ENCODE measurements at regions not wholly inside any gene's neighbourhood (a gene's known extent, or its start where the extent isn't known, plus 50 kb on each side); places are given as distances from the start of the nearest gene placed in this dataset.

DNA sequence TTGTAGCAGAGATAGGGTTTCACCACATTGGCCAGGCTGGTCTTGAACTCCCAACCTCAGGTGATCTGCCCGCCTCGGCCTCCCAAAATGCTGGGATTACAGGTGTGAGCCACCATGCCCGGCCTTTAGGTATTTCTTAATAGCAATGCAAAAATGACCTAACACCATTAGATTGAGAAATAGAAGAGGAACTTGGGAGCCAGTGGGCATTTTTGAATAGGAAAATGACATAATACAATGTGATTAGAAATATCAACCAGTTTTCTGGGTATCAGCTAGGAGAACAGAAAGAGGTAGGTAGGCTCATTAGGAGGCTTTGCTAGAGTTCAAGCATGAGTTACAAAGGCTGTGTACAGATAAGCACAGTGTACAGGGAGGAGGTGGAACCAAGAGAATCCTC lies 101.8 kb upstream of the TBC1D5 start:
- no peaks in the 10 kb centered on the region for H3K36me3 Mint-ChIP-seq (ENCODE audit: low read depth)
- no peaks in the 10 kb centered on the region for H3K9me3 Mint-ChIP-seq
- peaks cover 9% of the 10 kb centered on the region for H3K27me3 Mint-ChIP-seq (ENCODE audit: low read depth)
- DNase-seq (ENCODE audit: low spot score) = no peak
- H3K4me3 Mint-ChIP-seq (ENCODE audit: low read depth) = no peak overlapping the region
- intact Hi-C loops (cut with micrococcal nuclease) = no loop called here
- H3K27ac Mint-ChIP-seq = no peak overlapping the region
- H3K4me1 Mint-ChIP-seq (ENCODE audit: low read depth) = no peaks in the 10 kb centered on the region

DNA sequence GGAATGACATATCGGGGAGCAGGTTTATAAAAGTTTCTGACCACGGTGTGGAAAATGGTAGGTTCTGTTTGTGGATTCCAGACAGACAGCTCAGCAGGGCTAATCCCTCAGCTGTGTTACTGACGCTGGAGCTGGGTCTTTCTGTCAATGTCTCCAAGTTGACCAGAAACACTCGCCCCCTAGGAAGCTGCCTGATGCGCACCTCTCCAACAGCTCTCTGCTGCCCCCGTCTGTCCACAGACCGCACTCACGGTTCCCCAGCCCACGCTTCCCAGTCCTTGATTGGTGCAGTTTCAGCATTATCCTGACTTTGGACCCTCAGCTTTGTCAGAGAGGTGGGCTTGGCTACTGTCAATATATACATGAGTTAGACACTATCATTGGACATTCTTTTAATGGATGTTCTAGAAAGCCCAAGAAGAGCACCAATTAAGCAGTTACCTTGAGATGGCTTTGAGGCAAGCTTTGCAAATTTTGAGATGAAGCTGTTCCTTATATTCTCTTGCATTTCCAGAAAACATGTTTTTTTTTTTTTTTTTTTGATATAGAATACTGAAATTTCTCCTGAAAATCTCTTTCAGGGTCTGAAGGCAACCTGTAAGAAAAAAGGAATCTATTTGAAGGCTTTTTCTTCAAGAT lies 98.9 kb upstream of the TBC1D5 start:
- intact Hi-C loops (cut with micrococcal nuclease) = loop anchor here (1.0 to 2.0 kb wide), 3 partner anchors 197 to 582 kb away; no protein-coding TSS in a partner anchor
- H3K27ac Mint-ChIP-seq = no peak overlapping the region
- no peaks in the 10 kb centered on the region for H3K4me1 Mint-ChIP-seq (ENCODE audit: low read depth)
- no peaks in the 10 kb centered on the region for H3K36me3 Mint-ChIP-seq (ENCODE audit: low read depth)
- no peaks in the 10 kb centered on the region for H3K9me3 Mint-ChIP-seq
- peak; percentile 52 for DNase-seq (ENCODE audit: low spot score)
- H3K27me3 Mint-ChIP-seq (ENCODE audit: low read depth) = peaks cover 5% of the 10 kb centered on the region
- no peak overlapping the region for H3K4me3 Mint-ChIP-seq (ENCODE audit: low read depth)

DNA sequence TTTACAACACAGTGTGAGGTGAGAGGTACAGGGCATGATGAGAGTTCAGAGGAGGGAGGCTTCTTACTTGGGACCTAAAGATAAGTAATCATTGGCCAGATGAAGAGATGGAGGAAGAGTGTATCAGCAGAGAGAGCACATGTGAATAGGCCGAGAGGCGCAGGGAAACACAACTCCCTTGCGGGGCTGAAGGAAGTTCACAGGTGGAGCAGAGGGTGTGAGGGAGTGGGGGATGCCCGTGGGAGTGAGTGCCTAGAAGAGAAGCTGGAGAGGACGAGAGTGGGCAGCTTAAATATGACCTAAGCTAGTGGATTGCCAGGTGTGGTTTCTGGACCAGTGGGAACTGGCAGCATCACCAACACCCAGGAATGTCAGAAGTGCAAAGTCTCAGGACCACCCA lies 98.2 kb upstream of the TBC1D5 start:
- no peaks in the 10 kb centered on the region for H3K9me3 Mint-ChIP-seq
- no peaks in the 10 kb centered on the region for H3K36me3 Mint-ChIP-seq (ENCODE audit: low read depth)

DNA sequence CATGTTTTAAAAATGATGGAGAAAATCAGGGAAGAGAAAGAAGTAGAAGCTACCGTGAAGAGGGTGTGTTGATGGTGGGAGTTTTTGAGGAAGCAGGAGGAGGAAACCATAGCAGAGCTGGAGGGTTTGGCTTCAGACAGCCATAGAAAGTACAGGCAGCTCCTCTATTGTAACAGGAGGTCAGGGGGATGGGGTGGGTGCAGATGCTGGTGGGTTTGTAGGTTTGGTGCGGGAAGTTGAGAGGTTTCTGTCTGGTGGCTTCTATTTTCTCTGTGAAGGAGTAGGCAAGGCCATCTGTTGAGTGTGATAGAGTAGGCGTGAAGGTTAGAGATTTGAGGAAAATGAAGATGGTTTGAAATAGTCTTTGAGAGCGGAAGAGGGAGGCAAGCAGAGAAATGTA lies 97.7 kb upstream of the TBC1D5 start:
- peaks cover 6% of the 10 kb centered on the region for H3K27me3 Mint-ChIP-seq (ENCODE audit: low read depth)
- no peaks in the 10 kb centered on the region for H3K9me3 Mint-ChIP-seq
- H3K4me3 Mint-ChIP-seq (ENCODE audit: low read depth) = no peak overlapping the region
- intact Hi-C loops (cut with micrococcal nuclease) = loop anchor here (2.0 kb wide), 1 partner anchor 195 kb away; no protein-coding TSS in a partner anchor
- no peaks in the 10 kb centered on the region for H3K36me3 Mint-ChIP-seq (ENCODE audit: low read depth)
- no peaks in the 10 kb centered on the region for H3K4me1 Mint-ChIP-seq (ENCODE audit: low read depth)
- DNase-seq (ENCODE audit: low spot score) = no peak
- H3K27ac Mint-ChIP-seq = no peak overlapping the region

More for the DNA sequence above, 98.2 kb upstream of the TBC1D5 start:
- Mint-ChIP-seq H3K27ac (no peak overlapping the region), H3K27me3 (ENCODE audit: low read depth) (peaks cover 6% of the 10 kb centered on the region), H3K4me1 (ENCODE audit: low read depth) (no peaks in the 10 kb centered on the region), H3K4me3 (ENCODE audit: low read depth) (no peak overlapping the region)
- intact Hi-C loops (cut with micrococcal nuclease) = loop anchor here (1.0 to 2.0 kb wide), 3 partner anchors 196 to 581 kb away; no protein-coding TSS in a partner anchor
- no peak for DNase-seq (ENCODE audit: low spot score)

GRCh38 chr3:17836919-17837318 lies 94.5 kb upstream of the TBC1D5 start:
- Mint-ChIP-seq H3K9me3 (no peaks in the 10 kb centered on the region), H3K27me3 (ENCODE audit: low read depth) (peaks cover 19% of the 10 kb centered on the region), H3K36me3 (ENCODE audit: low read depth) (no peaks in the 10 kb centered on the region), H3K4me1 (ENCODE audit: low read depth) (no peaks in the 10 kb centered on the region), H3K4me3 (ENCODE audit: low read depth) (no peak overlapping the region), H3K27ac (no peak overlapping the region)
- intact Hi-C loops (cut with micrococcal nuclease) = no loop called here
- no peak for DNase-seq (ENCODE audit: low spot score)

DNA sequence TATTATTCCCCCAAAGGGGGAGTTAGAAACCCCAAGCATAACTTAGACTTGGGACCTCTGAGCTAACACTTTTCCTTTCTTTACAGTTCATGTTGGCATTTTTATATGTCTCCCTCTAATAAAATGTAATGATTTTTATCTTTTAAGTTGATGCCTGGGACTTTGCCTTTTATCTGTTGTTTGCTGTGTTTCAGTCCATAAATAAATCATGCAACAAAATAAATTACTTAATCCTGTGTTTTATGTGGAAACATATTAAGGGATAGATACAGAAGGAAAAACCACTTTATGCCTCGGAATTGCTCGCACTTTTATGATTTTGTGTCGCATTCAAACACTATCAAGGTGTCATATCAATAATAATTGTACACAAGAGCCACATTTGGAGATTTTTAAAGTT lies 93.7 kb upstream of the TBC1D5 start:
- H3K36me3 Mint-ChIP-seq (ENCODE audit: low read depth) = no peaks in the 10 kb centered on the region
- intact Hi-C loops (cut with micrococcal nuclease) = no loop called here
- no peak overlapping the region for H3K4me3 Mint-ChIP-seq (ENCODE audit: low read depth)
- H3K27ac Mint-ChIP-seq = no peak overlapping the region
- H3K9me3 Mint-ChIP-seq = no peaks in the 10 kb centered on the region
- H3K4me1 Mint-ChIP-seq (ENCODE audit: low read depth) = no peaks in the 10 kb centered on the region
- DNase-seq (ENCODE audit: low spot score) = no peak
- H3K27me3 Mint-ChIP-seq (ENCODE audit: low read depth) = peaks cover 20% of the 10 kb centered on the region

- Mint-ChIP-seq H3K4me3 (ENCODE audit: low read depth) (no peak overlapping the region), H3K36me3 (ENCODE audit: low read depth) (no peaks in the 10 kb centered on the region), H3K27me3 (ENCODE audit: low read depth) (peaks cover 24% of the 10 kb centered on the region), H3K27ac (no peak overlapping the region), H3K4me1 (ENCODE audit: low read depth) (no peaks in the 10 kb centered on the region), H3K9me3 (no peaks in the 10 kb centered on the region)
- intact Hi-C loops (cut with micrococcal nuclease) = no loop called here
- DNase-seq (ENCODE audit: low spot score) = no peak
These were observed 91.5 kb upstream of the TBC1D5 start for GRCh38 chr3:17833786-17834559.

DNA sequence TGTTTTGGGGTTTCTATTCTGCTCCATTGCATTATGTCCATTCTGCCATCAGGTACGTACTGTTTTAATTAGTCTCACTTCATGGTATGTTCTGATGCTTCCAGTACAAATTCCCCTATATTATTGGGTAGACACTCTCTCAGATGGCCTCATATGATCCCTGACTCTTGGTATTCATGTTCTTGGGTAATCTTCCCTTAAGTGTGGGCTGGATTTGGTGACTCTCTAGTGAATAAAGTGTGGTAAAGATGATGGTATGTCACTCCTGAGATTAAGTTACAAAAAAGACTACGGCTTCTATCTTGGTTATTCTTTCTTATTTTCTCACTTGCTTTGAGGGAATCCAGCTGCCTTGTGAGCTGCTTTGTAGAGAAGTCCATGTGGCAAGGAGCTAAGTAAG lies 89.6 kb upstream of the TBC1D5 start:
- H3K27me3 Mint-ChIP-seq (ENCODE audit: low read depth) = peaks cover 26% of the 10 kb centered on the region
- H3K27ac Mint-ChIP-seq = no peak overlapping the region
- no peak overlapping the region for H3K4me3 Mint-ChIP-seq (ENCODE audit: low read depth)
- intact Hi-C loops (cut with micrococcal nuclease) = no loop called here
- H3K4me1 Mint-ChIP-seq (ENCODE audit: low read depth) = no peaks in the 10 kb centered on the region
- DNase-seq (ENCODE audit: low spot score) = no peak
- no peaks in the 10 kb centered on the region for H3K9me3 Mint-ChIP-seq
- no peaks in the 10 kb centered on the region for H3K36me3 Mint-ChIP-seq (ENCODE audit: low read depth)

DNA sequence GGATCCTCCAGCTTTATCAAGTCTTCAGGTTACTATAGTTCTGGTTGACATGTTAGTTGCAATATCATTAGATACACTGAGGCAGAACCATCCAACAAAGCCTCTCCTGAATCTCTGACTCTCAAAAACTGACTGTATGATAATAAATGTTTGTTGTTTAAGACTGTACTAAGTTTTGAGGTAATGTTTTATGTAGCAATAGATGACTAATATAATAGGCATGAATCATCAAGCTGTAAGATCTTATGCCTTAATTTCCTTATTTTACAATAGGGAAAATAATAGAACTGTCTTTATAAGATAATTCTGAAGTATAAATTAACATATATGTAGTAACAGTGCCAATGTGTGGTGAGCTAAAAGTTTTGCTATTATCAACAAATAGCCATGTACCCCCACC lies 88.9 kb upstream of the TBC1D5 start:
- Mint-ChIP-seq H3K27me3 (ENCODE audit: low read depth) (peaks cover 30% of the 10 kb centered on the region), H3K27ac (no peak overlapping the region), H3K4me3 (ENCODE audit: low read depth) (no peak overlapping the region), H3K9me3 (no peaks in the 10 kb centered on the region), H3K4me1 (ENCODE audit: low read depth) (no peaks in the 10 kb centered on the region), H3K36me3 (ENCODE audit: low read depth) (no peaks in the 10 kb centered on the region)
- intact Hi-C loops (cut with micrococcal nuclease) = no loop called here
- no peak for DNase-seq (ENCODE audit: low spot score)

DNA sequence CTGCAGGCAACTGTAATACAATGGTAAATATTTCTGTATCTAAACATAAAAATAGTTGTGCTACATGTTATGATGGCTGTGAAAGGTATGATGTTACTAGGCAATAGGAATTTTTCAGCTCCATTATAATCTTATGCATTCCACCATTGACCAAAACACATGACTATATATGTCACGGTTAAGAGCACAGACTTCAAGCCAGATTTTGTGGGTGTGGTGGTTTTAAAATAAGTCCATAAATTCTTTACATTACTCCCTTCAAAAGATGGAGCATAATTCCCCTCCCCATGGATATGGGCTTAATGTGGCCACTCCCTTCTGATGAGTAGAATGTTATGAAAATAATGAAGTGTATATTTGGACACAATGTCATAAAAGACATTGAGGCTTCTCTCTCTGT lies 88.4 kb upstream of the TBC1D5 start:
- H3K36me3 Mint-ChIP-seq (ENCODE audit: low read depth) = no peaks in the 10 kb centered on the region
- intact Hi-C loops (cut with micrococcal nuclease) = no loop called here
- H3K27me3 Mint-ChIP-seq (ENCODE audit: low read depth) = peaks cover 29% of the 10 kb centered on the region
- H3K27ac Mint-ChIP-seq = no peak overlapping the region
- DNase-seq (ENCODE audit: low spot score) = no peak
- no peak overlapping the region for H3K4me3 Mint-ChIP-seq (ENCODE audit: low read depth)
- no peaks in the 10 kb centered on the region for H3K9me3 Mint-ChIP-seq
- H3K4me1 Mint-ChIP-seq (ENCODE audit: low read depth) = no peaks in the 10 kb centered on the region

- Mint-ChIP-seq H3K9me3 (no peaks in the 10 kb centered on the region), H3K4me1 (ENCODE audit: low read depth) (no peaks in the 10 kb centered on the region), H3K27me3 (ENCODE audit: low read depth) (peaks cover 29% of the 10 kb centered on the region), H3K27ac (no peak overlapping the region), H3K4me3 (ENCODE audit: low read depth) (no peak overlapping the region), H3K36me3 (ENCODE audit: low read depth) (no peaks in the 10 kb centered on the region)
- DNase-seq (ENCODE audit: low spot score) = no peak
- intact Hi-C loops (cut with micrococcal nuclease) = no loop called here
These were observed 86.0 kb upstream of the TBC1D5 start for GRCh38 chr3:17828388-17828787.

GRCh38 chr3:17825298-17825697 lies 82.9 kb upstream of the TBC1D5 start:
- intact Hi-C loops (cut with micrococcal nuclease) = no loop called here
- Mint-ChIP-seq H3K27me3 (ENCODE audit: low read depth) (peaks cover 32% of the 10 kb centered on the region), H3K4me1 (ENCODE audit: low read depth) (no peaks in the 10 kb centered on the region), H3K36me3 (ENCODE audit: low read depth) (no peaks in the 10 kb centered on the region), H3K9me3 (no peaks in the 10 kb centered on the region), H3K27ac (no peak overlapping the region), H3K4me3 (ENCODE audit: low read depth) (no peak overlapping the region)
- DNase-seq (ENCODE audit: low spot score) = no peak

DNA sequence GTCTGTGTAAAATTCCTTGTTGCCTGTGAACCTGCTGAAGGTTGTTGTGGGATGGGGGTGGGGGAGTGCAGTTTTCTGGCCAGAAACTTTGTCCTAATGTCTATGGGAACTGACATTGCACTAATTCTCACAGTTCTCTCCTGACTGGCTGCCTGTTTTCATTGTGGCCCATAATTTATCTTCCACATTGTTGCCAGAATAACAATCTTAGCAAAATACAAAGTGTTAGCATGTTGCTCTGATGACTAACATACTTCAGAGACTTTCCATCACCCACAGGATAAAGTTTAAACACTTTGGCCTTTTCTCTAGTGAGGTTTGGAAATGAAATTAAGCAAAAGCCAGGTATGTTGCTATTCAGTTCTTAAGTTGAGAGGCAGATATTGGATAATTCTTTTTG lies 81.4 kb upstream of the TBC1D5 start:
- Mint-ChIP-seq H3K4me3 (ENCODE audit: low read depth) (no peak overlapping the region), H3K27me3 (ENCODE audit: low read depth) (peaks cover 32% of the 10 kb centered on the region), H3K9me3 (no peaks in the 10 kb centered on the region), H3K27ac (no peak overlapping the region), H3K36me3 (ENCODE audit: low read depth) (no peaks in the 10 kb centered on the region), H3K4me1 (ENCODE audit: low read depth) (no peaks in the 10 kb centered on the region)
- intact Hi-C loops (cut with micrococcal nuclease) = no loop called here
- DNase-seq (ENCODE audit: low spot score) = no peak
